AG09309 (cell line): ENCODE measurements at regions not wholly inside any gene's neighbourhood (a gene's known extent, or its start where the extent isn't known, plus 50 kb on each side); places are given as distances from the start of the nearest gene placed in this dataset.

Experiments used
- DNase-seq: peaks from one replicate; pipeline ENCODE4 v3.0.0-alpha.2; 2010; ENCODE audit warnings: low read depth
- H3K4me3 ChIP-seq: 2 replicates; pipeline ENCODE4 v1.5.1; 2011; ENCODE audit warnings: mild to moderate bottlenecking, low read depth, low read length, moderate library complexity; ENCODE audit not compliant: control insufficient read depth
- TF ChIP-seq, protein P1 (sequence below): IDR thresholded peaks from 2 replicates; pipeline ENCODE4 v1.5.1; 2011; ENCODE audit warnings: mild to moderate bottlenecking, low read depth, low read length, inconsistent platforms; ENCODE audit not compliant: insufficient read depth, control insufficient read depth; ENCODE audit errors: missing control alignments

DNA sequence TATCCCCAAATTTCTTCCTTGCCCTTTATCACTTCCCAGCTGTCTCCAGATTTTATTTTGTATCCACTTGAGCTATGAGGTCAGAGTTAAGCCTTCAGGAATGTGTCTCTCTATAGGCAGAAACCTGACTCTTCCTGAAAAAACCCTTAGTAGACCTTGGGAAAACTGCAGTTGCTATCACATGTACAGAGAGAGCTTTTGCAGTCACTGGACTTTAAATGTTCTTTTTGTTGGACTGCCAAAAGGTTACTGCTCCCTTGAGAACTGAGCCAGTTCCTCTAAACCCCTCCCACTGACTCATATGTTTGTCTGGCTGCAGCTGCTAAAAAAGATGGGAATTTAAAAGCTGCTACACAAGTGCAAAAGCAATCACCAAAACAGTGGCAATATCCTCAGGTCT, 169.1 kb upstream of the CCDC54 start:
- TF ChIP-seq, protein P1, sequence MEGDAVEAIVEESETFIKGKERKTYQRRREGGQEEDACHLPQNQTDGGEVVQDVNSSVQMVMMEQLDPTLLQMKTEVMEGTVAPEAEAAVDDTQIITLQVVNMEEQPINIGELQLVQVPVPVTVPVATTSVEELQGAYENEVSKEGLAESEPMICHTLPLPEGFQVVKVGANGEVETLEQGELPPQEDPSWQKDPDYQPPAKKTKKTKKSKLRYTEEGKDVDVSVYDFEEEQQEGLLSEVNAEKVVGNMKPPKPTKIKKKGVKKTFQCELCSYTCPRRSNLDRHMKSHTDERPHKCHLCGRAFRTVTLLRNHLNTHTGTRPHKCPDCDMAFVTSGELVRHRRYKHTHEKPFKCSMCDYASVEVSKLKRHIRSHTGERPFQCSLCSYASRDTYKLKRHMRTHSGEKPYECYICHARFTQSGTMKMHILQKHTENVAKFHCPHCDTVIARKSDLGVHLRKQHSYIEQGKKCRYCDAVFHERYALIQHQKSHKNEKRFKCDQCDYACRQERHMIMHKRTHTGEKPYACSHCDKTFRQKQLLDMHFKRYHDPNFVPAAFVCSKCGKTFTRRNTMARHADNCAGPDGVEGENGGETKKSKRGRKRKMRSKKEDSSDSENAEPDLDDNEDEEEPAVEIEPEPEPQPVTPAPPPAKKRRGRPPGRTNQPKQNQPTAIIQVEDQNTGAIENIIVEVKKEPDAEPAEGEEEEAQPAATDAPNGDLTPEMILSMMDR, result no peak
- H3K4me3 ChIP-seq, result no peak overlapping the region
- DNase-seq, result peak; percentile 95

DNA sequence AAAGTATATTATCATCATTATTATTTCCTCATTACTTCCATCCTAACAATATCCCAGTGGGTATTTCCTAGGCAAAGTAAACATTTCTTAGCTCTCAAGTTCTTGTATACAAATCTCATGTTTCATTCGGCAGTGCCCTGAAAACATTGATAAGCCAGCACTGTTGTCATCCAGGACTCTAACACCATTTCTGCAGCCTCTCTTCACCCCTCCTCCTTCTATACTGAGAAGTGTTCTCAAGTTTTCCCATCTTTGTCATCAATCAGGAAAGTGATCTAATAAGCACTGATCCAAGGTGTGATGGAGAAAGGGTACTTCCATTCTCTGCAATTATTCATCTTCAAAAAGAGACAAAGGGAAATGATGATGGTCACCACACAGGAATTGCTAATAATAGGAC, 168.4 kb upstream of the CCDC54 start:
- DNase-seq, result no peak
- TF ChIP-seq, protein P1, result no peak
- H3K4me3 ChIP-seq, result no peak overlapping the region

DNA sequence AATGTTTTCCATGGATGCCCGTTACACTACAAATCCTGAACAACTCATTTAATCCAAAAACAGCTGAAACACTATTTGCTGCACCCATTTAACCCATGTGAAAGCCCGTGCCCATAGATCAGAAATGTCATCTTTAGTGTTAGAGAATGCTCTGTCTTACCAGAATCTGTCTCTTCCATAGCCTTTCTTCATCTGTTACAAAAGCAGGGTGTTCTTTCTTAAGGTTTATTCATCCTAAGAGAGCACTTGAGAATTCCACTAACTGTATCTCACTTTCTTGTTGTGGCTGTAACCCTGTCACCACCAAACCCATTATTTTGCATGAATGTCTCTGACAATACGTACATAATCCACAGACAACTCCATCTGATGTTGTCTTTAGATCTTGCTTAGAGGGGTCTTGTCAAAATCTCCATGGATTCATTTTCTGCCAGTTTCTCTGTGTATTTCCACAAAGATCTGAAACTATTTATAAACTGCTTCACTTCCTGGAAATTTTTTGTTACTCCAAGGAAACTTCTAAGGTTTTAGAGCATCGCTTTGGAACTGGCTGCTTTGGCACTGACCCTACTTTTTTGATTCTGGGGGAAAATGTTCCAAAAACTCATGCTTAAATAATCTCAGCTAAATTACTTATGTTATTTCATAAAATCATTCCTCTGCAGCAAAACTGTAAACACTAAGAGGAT, 167.8 kb upstream of the CCDC54 start:
- no peak overlapping the region for H3K4me3 ChIP-seq
- TF ChIP-seq, protein P1, result no peak

DNA sequence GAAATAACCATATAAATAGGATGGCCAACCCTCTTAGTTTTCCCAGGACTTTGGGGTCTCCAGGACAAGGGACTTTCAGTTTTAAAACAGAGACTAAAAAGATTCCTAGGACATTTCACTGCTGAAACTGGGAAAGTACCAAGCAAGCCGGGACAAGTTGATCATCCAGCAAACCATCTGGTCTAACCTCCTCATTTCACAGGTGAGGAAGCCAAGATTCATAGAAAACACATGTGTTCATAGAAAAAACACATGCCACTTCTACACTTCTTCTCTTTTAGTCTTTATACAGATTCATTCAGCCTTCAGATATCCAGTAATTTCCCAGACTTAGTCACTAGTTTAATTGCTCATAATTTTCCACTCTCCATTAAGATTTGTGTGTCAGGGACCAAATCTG, 165.6 kb upstream of the CCDC54 start:
- no peak for DNase-seq
- TF ChIP-seq, protein P1, result no peak
- no peak overlapping the region for H3K4me3 ChIP-seq

More for the DNA sequence above, 167.8 kb upstream of the CCDC54 start:
- DNase-seq, result no peak

DNA sequence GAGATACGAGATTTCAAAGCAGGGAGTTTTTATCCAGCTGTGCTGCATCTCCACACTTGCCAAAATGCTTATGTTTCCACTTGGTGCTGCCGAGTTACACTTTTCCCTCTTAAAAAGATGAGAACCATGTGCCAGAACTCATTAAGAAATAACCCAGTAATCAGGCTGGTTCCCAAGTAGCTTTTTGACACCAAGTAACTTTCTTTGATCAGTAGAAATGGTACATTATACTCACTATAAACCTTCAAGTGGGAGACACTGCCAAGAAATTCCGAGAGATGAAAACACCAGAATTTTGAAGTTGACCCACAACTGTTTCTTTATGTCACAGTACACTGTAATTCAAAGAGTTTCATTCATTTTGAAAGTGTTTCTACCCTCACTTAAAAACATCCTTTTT, 164.6 kb upstream of the CCDC54 start:
- no peak overlapping the region for H3K4me3 ChIP-seq
- DNase-seq, result no peak
- TF ChIP-seq, protein P1, result no peak

DNA sequence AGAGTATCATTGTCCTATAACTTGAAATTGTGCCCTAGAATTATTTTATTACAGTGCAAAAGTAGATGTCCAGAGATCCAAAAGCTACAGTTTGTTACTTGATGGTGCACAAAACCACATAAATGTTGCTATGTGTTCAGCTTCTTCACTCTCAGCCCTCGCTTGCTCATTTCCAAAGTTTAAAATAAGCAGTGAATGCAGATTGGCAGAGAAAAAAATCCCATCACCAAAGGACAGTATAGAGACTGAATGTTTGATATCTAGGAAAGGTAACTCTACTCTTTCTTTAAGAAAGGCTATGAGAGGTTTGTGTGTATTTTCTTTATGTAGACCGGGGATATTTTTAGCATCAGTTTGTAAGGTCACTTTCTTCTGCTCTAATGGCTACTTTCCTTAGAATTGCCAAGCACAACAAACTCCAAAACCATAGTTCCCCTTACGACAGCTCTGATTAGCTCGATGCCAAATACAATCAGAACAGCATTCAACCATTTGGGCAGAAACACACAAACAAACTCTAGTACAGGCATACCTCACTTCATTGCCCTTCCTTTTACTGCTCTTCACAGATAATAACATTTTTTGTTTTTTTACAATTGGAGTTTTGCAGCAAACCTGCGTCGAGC, 164.1 kb upstream of the CCDC54 start:
- no peak overlapping the region for H3K4me3 ChIP-seq
- TF ChIP-seq, protein P1, result no peak
- DNase-seq, result no peak
